Activated CD4-positive, alpha-beta memory T cell treated with anti-CD3 and anti-CD28 coated beads for 36 hours (primary cell): ENCODE measurements at regions not wholly inside any gene's neighbourhood (a gene's known extent, or its start where the extent isn't known, plus 50 kb on each side); places are given as distances from the start of the nearest gene placed in this dataset.

Experiments used
- CTCF ChIA-PET: fragments of 350-600 bp; sonication (Branson Sonifier 250); formaldehyde crosslinking; loops from one replicate; lab custom pipeline; 2021; ENCODE audit warnings: antibody characterized with exemption, inconsistent platforms; lab: Charles Lee
- POLR2A ChIA-PET: fragments of 350-600 bp; sonication (Branson Sonifier 250); formaldehyde crosslinking; loops from one replicate; lab custom pipeline; 2021; ENCODE audit warnings: antibody characterized with exemption; lab: Charles Lee
- DNase-seq: peaks from one replicate; pipeline ENCODE4 v3.0.0-alpha.2; 2020
- H3K27ac Mint-ChIP-seq: one replicate; pipeline ENCODE4 v1.8.0; 2021; ENCODE audit warnings: mixed read lengths
- H3K27me3 Mint-ChIP-seq: one replicate; pipeline ENCODE4 v1.8.0; 2021; ENCODE audit warnings: mixed read lengths
- H3K36me3 Mint-ChIP-seq: one replicate; pipeline ENCODE4 v1.8.0; 2021; ENCODE audit warnings: mixed read lengths
- H3K4me1 Mint-ChIP-seq: one replicate; pipeline ENCODE4 v1.8.0; 2021; ENCODE audit warnings: low read depth, mixed read lengths
- H3K4me3 Mint-ChIP-seq: one replicate; pipeline ENCODE4 v1.8.0; 2021; ENCODE audit warnings: mild to moderate bottlenecking, mixed read lengths
- H3K9me3 Mint-ChIP-seq: one replicate; pipeline ENCODE4 v1.8.0; 2021; ENCODE audit warnings: mixed read lengths
- intact Hi-C: fragments of 100-400 bp; cut with micrococcal nuclease; formaldehyde crosslinking; loops from one replicate; pipeline ENCODE4 v1.15.1; 2023

DNA sequence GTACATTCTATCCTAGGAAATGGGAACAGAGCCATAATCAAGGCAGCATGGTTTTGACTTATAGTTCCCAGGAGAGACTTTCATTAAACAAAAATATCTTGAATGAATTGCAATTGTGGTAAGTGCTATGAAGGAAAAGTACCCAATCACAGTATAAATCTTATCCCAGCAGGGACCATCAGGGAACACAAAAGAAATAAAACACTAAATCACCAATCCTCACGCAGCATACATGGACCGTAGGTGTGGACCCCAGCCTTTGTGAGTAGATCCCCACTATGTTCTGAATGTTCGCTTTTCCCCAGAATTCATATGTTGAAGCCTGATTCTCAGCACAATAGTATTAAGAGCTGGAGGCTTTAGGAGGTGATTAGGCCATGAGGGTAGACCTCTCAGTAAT is 925.0 kb upstream of the RBFOX1 start:
- H3K27me3 Mint-ChIP-seq, result no peaks in the 10 kb centered on the region
- H3K4me3 Mint-ChIP-seq, result no peak overlapping the region
- peaks cover 14% of the 10 kb centered on the region for H3K9me3 Mint-ChIP-seq
- DNase-seq, result no peak
- ChIA-PET CTCF (no interaction called here), POLR2A (no interaction called here)
- no peaks in the 10 kb centered on the region for H3K4me1 Mint-ChIP-seq
- H3K36me3 Mint-ChIP-seq, result no peaks in the 10 kb centered on the region
- intact Hi-C loops, result no loop called here
- no peak overlapping the region for H3K27ac Mint-ChIP-seq

DNA sequence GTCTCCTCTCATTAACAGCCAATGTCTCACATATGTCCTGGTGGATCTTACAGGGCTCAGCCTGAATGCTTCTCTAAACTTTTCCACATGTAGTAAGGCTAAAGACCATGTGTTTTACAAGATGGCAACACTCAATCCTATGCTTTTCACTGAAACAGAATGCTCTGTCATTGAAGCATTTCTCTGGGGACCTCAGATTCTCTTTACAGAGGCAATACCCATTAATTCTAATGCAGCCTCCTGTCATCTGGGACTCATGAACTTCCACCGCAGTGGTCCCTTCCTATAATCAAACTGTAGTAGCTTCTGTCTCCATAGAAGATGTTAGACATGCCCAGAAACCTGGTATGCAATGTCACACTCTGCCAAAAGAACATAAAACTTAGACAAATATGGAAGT is 926.6 kb upstream of the RBFOX1 start:
- no peaks in the 10 kb centered on the region for H3K27me3 Mint-ChIP-seq
- CTCF ChIA-PET, result no interaction called here
- H3K36me3 Mint-ChIP-seq, result no peaks in the 10 kb centered on the region
- H3K9me3 Mint-ChIP-seq, result peaks cover 14% of the 10 kb centered on the region
- POLR2A ChIA-PET, result no interaction called here
- H3K4me1 Mint-ChIP-seq, result no peaks in the 10 kb centered on the region
- H3K27ac Mint-ChIP-seq, result no peak overlapping the region
- intact Hi-C loops, result no loop called here
- H3K4me3 Mint-ChIP-seq, result no peak overlapping the region
- DNase-seq, result no peak

DNA sequence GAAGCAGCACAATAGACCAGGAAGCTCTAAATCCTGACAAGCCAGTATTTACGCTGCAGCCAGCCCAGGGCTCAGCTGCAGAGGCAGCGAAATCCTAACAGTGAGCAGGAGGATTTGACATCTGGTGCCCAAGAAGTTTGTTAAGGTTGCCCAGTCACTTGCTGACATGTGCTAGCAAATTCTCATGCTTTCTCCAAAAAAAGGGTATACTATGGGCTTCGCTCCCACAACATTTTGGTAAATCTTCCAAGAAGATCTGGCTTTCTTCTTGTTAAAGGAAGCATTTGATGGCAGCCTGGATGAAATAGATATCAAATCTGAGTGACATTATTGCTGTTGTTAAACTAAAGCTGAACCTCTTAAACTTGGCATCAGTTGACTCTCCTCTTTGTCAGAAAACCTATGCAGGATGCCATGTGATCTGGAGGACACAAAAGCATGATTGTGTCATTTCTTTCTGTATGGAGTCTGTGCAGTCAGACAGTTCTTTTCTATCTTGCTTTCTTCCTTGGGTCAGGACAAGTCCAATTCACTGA is 949.7 kb upstream of the RBFOX1 start:
- H3K27ac Mint-ChIP-seq, result no peak overlapping the region
- no peaks in the 10 kb centered on the region for H3K4me1 Mint-ChIP-seq
- H3K9me3 Mint-ChIP-seq, result no peaks in the 10 kb centered on the region
- H3K4me3 Mint-ChIP-seq, result no peak overlapping the region
- intact Hi-C loops, result no loop called here
- H3K27me3 Mint-ChIP-seq, result no peaks in the 10 kb centered on the region
- CTCF ChIA-PET, result no interaction called here
- DNase-seq, result no peak
- no peaks in the 10 kb centered on the region for H3K36me3 Mint-ChIP-seq
- POLR2A ChIA-PET, result no interaction called here

DNA sequence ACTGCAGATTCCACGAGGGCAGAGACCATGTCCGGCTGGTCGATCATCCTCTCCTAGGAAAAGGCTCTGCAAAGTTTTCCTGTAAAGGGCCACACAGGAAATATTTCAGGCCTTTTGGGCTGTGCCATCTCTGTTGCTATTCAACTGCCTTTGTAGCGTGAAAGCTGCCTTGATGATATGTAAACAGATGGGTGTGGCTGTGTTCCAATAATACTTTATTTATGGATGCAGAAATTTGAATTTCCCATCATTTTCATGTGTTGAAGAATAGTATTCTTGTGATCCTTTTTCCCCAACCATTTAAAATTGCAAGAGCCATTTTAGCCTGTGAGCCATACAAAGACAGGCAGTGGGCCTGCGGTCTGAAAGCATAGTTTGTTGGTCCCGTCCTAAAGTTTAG is 950.7 kb upstream of the RBFOX1 start:
- ChIA-PET POLR2A (no interaction called here), CTCF (no interaction called here)
- Mint-ChIP-seq H3K4me3 (no peak overlapping the region), H3K27ac (no peak overlapping the region), H3K27me3 (no peaks in the 10 kb centered on the region), H3K9me3 (no peaks in the 10 kb centered on the region), H3K4me1 (no peaks in the 10 kb centered on the region), H3K36me3 (no peaks in the 10 kb centered on the region)
- no peak for DNase-seq
- intact Hi-C loops, result no loop called here

DNA sequence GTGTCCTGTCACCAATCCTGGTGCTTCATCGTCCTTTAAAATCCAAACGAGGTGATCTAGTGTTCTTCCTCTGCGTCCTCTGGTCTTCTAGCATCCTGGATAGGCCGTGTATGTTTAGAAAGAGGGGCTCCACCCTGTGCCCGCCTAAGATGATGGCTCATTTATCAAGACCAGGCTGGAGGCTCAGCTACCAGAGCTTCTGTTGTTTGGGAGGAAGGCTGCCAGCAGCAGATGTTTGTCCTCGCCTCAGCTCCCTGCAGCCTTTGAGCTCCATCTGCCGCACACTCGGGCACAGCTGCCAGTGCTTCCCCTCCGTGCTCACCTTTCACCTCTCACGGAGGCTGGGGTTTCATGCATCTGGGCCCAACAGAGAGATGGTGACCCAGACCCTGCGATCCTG is 954.7 kb upstream of the RBFOX1 start:
- ChIA-PET POLR2A (no interaction called here), CTCF (no interaction called here)

DNA sequence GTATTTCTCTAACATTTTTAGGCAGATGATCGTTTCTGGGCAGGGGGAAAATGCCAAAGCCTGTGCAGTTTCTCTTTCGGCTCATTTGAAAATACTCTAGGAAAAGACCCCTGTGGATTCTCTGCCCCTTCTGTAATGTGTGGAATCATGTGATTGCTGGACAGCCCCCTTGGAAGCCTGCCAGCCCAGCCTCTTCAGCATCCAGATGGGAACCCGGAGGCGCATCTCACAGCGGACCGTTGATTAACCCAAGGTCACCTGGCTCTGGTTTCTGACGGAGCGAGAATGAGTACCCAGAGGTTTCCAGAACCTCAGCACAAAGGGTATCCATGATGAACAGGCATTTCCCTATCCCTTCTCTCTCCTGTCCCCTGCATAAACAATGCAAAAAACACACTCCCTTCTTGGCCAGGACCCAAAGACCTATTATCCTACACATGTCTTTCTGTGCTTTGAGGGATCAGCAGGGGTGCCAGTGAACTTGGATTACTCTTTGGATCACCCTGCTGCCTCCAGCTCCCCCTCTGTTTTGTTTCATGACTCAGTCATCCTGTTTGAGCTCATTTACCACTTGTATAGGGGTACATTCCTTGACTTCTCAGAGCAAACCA is 957.1 kb upstream of the RBFOX1 start:
- no peak for DNase-seq
- no peak overlapping the region for H3K4me3 Mint-ChIP-seq
- POLR2A ChIA-PET, result no interaction called here
- H3K9me3 Mint-ChIP-seq, result peaks cover 3% of the 10 kb centered on the region
- H3K36me3 Mint-ChIP-seq, result no peaks in the 10 kb centered on the region
- H3K27me3 Mint-ChIP-seq, result no peaks in the 10 kb centered on the region
- H3K27ac Mint-ChIP-seq, result no peak overlapping the region
- intact Hi-C loops, result no loop called here
- no peaks in the 10 kb centered on the region for H3K4me1 Mint-ChIP-seq
- CTCF ChIA-PET, result no interaction called here

More for the DNA sequence above, 954.7 kb upstream of the RBFOX1 start:
- Mint-ChIP-seq H3K9me3 (peaks cover 2% of the 10 kb centered on the region), H3K4me1 (no peaks in the 10 kb centered on the region), H3K27me3 (no peaks in the 10 kb centered on the region), H3K4me3 (no peak overlapping the region), H3K36me3 (no peaks in the 10 kb centered on the region), H3K27ac (no peak overlapping the region)
- intact Hi-C loops, result no loop called here
- no peak for DNase-seq

DNA sequence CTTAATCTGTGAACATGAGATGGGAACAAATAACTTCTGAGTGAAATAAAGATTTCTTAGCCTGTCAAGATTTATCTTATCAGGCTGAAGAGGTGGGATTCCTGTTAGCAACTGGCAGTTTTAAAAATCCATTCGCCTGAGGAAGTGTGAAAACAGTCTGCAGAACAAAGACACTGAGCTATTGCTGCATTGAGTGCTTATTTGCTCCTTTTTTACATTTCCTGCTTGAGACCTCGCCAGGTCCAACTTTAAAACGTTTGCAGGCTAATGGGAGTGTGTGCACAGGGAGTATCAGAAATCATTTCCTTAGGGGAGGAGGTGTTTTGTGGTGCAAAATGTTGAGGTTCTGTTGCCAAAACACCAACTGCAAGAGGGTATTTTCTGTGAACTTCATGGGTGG is 957.8 kb upstream of the RBFOX1 start:
- H3K9me3 Mint-ChIP-seq, result peaks cover 7% of the 10 kb centered on the region
- H3K27ac Mint-ChIP-seq, result no peak overlapping the region
- POLR2A ChIA-PET, result no interaction called here
- no peak for DNase-seq
- H3K27me3 Mint-ChIP-seq, result no peaks in the 10 kb centered on the region
- no peaks in the 10 kb centered on the region for H3K4me1 Mint-ChIP-seq
- intact Hi-C loops, result no loop called here
- H3K4me3 Mint-ChIP-seq, result no peak overlapping the region
- no peaks in the 10 kb centered on the region for H3K36me3 Mint-ChIP-seq
- CTCF ChIA-PET, result no interaction called here

DNA sequence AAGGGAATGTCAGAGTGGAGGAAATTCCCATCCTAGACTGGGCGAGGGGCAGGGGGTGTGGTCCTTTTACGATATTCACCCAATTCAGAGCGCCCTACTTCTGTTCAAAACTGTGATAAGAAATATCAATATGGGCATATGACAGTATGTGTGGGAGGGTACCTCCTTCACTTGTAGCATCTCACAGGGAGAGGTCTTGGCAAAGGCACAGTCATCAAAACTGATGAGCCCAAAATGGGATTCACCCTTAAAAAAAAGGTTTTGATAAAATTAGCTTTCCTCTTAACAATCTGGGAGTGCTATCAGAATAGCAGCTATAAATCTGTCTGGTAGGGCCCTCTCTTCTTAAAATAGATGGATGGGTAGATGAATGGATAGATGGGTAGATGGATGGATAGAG is 967.8 kb upstream of the RBFOX1 start:
- no peaks in the 10 kb centered on the region for H3K27me3 Mint-ChIP-seq
- intact Hi-C loops, result no loop called here
- no peaks in the 10 kb centered on the region for H3K36me3 Mint-ChIP-seq
- ChIA-PET POLR2A (no interaction called here), CTCF (no interaction called here)
- no peak overlapping the region for H3K4me3 Mint-ChIP-seq
- DNase-seq, result no peak
- peaks cover 17% of the 10 kb centered on the region for H3K9me3 Mint-ChIP-seq
- H3K27ac Mint-ChIP-seq, result no peak overlapping the region
- H3K4me1 Mint-ChIP-seq, result no peaks in the 10 kb centered on the region

DNA sequence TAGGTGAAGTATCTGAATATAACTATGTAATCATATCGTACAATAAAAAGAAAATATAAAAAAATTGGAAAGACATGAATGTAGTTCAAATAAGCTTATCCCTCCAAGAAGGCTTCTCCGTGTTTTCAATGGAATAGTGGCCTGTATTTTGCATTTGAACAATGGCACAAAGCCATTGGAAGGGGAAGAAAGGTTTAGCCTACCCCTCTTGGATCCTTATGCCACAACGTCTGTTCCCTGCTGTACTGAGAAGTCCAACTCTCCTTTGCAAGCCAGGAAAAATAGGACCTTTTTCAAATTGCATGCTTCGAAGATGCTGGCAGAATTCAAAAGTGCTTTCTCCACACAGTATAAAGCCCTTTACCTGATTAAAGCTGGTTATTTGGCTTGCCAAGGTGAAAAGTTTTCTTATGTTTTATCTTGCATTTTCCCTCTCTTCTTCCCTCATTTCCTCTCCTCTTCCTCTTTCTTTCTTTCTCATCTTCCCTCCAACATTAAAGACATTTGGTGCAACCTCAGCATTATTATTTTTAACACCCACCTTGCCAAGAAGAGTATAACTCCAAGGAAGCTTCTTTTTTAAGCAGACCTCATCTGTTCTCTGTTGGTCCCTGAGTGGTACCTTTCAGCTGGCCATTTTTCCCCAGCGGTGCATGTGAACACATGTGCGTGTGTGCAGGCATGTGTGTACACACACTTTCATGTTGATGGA is 968.6 kb upstream of the RBFOX1 start:
- CTCF ChIA-PET, result no interaction called here
- intact Hi-C loops, result no loop called here
- POLR2A ChIA-PET, result no interaction called here
- H3K27ac Mint-ChIP-seq, result no peak overlapping the region
- no peak for DNase-seq
- no peaks in the 10 kb centered on the region for H3K4me1 Mint-ChIP-seq
- no peaks in the 10 kb centered on the region for H3K27me3 Mint-ChIP-seq
- H3K4me3 Mint-ChIP-seq, result no peak overlapping the region
- peaks cover 13% of the 10 kb centered on the region for H3K9me3 Mint-ChIP-seq
- H3K36me3 Mint-ChIP-seq, result no peaks in the 10 kb centered on the region

DNA sequence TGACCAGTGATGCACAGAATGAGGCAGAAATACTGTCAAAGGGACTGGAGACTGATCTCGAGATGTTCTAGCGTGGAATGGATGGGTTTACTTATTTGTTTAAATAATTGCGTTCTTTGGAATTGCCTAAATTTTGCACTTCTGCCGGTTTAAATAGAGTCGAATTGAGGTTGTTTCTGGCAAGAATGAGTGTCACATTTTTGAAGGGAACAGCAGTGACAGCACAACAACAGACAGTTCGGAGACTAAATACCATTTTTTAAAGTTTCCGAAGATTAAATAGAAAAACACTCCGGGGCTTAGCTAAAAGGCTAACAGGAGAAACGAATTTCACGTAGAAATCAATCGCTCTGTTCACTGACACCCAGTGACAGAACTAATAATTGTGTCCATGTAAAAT is 969.2 kb upstream of the RBFOX1 start:
- Mint-ChIP-seq H3K27me3 (no peaks in the 10 kb centered on the region), H3K4me1 (no peaks in the 10 kb centered on the region), H3K4me3 (no peak overlapping the region), H3K36me3 (no peaks in the 10 kb centered on the region), H3K9me3 (peaks cover 12% of the 10 kb centered on the region), H3K27ac (no peak overlapping the region)
- ChIA-PET POLR2A (no interaction called here), CTCF (no interaction called here)
- intact Hi-C loops, result no loop called here
- no peak for DNase-seq

DNA sequence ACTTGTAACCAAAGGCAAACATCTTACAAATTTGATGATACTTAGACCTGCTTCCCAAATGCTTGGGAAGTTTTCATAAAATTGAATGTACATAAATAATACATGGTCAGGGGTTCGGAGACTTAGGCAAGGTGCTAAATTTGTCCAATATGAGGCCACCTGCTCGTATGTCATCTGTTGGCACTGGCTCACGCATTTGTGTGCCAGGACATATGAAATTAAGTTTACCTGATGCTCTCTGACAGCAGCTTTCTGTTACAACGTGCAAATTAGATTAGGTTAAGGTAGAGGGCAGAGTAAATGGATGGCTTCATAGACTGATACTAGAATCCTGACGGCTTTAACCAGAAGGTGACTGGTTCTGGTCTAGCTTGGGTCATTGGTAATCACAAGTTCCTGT is 970.3 kb upstream of the RBFOX1 start:
- no peak for DNase-seq
- ChIA-PET POLR2A (no interaction called here), CTCF (no interaction called here)
- Mint-ChIP-seq H3K4me1 (no peaks in the 10 kb centered on the region), H3K27me3 (no peaks in the 10 kb centered on the region), H3K36me3 (no peaks in the 10 kb centered on the region), H3K27ac (no peak overlapping the region), H3K9me3 (peaks cover 8% of the 10 kb centered on the region), H3K4me3 (no peak overlapping the region)
- intact Hi-C loops, result no loop called here

DNA sequence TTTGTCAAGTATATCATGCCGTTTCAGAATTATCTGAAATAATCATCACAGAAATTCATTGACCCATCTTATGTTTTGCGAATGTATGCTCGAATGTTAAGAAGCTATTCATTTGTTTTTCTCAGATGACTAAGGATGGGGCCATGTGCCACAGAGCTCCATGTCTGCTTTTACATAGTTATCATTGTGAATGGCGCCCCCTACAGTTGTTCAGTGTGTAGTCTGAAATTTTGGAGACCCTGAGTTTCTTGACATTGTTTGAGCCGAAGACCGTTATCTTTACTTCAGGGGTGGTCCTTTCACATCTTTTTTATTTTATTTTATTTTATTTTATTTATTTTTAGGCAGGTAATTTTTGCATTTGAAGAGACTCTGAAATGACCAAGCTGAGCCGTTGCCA is 972.0 kb upstream of the RBFOX1 start:
- intact Hi-C loops, result no loop called here
- ChIA-PET CTCF (no interaction called here), POLR2A (no interaction called here)
- Mint-ChIP-seq H3K4me3 (no peak overlapping the region), H3K9me3 (peaks cover 8% of the 10 kb centered on the region), H3K4me1 (no peaks in the 10 kb centered on the region), H3K27ac (no peak overlapping the region), H3K27me3 (no peaks in the 10 kb centered on the region), H3K36me3 (no peaks in the 10 kb centered on the region)
- DNase-seq, result no peak

DNA sequence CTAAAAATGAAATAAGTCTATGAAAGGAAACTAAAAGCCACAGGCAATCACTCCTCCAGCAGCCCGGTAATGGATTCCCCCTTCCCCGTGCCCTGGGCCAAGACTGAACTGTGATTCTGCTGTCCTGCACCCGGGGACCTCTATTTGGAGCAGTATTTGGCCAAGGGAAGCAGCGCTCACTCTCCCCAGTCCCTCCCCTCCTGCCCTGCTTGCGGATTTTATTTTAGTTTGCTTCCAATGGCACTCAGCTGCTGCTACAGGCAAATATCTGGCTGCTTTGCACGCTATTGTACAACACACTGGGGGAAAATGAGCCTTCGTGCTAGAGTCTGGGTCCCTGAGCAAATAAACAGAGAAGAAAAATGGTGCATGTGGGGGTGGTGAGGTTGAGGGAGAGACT is 975.7 kb upstream of the RBFOX1 start:
- CTCF ChIA-PET, result no interaction called here
- Mint-ChIP-seq H3K36me3 (peaks cover 2% of the 10 kb centered on the region), H3K4me3 (no peak overlapping the region), H3K27ac (no peak overlapping the region), H3K9me3 (peaks cover 21% of the 10 kb centered on the region), H3K4me1 (no peaks in the 10 kb centered on the region), H3K27me3 (no peaks in the 10 kb centered on the region)
- DNase-seq, result no peak
- POLR2A ChIA-PET, result no interaction called here
- intact Hi-C loops, result no loop called here
